GM18858 (cell line): ENCODE measurements at regions not wholly inside any gene's neighbourhood (a gene's known extent, or its start where the extent isn't known, plus 50 kb on each side); places are given as distances from the start of the nearest gene placed in this dataset.

Experiments
- ATAC-seq: cut with Tn5 transposase; IDR thresholded peaks from one replicate; pipeline ENCODE4 v1.9.1; 2021; ENCODE audit not compliant: unreplicated experiment

GRCh38 chr18:40607542-40608148 lies 1347.4 kb upstream of the PIK3C3 start:
- no peak for ATAC-seq

- ATAC-seq: no peak
Measured at GRCh38 chr18:40606996-40607395, 1348.0 kb upstream of the PIK3C3 start.

DNA sequence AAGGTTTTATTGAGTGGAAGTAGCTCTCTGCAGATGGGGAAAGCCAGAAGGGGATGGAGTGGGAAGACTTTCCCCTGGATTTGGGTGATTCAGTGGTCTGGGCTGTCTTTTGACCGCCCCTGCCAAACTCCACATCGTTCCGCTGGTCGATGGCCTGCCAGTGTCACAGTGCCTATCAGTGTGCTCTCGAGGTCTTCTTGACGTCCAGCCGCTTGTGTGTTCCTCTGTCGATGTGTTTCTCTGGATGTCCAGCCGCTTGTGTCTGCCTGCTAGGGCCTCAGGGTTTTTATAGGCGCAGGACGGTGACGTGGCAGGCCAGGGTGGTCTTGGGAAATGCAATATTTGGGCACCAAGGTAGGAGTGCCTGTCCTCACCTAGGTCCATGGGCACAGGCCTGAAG lies 1371.4 kb upstream of the PIK3C3 start:
- ATAC-seq: no peak

DNA sequence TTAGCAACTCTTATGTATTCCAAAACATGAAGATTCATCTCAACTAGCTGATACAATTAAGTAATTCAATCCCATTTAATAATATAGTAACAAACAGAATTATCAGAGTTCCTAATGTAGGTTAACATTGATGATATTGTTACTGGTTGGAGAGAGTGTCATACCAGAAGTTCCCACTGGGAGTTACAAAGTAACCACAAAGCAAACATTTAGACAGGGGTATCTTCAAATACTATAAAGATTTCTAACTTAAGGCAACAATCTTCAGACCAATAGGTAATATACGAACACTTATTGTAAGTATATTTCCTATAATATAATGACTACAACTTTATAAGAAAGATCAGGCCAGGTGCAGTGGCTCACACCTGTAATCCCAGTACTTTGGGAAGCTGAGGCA lies 1372.9 kb upstream of the PIK3C3 start:
- ATAC-seq: no peak

GRCh38 chr18:40577981-40578365 lies 1377.1 kb upstream of the PIK3C3 start:
- no peak for ATAC-seq

- no peak for ATAC-seq
Measured at GRCh38 chr18:40577239-40577980, 1377.6 kb upstream of the PIK3C3 start.

DNA sequence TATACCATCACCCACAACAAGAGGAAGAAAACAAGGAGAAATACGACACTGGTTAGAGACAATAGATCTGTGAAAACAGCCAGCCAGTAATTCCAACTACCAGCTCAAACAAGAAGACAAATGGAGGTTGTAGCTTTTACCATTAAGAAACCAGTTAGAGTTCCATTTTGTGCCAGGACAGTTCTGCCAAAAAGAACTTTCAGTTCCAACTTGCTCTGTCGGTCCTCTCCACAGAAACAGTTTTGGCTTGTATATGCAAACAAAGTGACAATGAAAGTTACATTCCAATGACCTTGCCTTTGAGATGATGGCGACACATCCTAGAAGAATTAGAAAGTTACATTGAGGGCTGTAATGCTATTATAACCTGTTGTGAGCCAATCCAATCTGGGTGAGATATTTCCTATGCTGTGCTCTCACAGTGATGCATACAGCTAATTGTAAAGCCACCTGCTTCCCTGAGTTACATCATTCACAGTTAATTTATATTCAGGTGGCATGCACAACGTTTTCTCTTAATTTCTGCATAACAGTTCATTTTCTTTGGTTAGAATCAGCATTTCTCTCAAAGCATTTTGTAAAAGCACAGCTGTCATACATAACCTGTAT lies 1378.4 kb upstream of the PIK3C3 start:
- no peak for ATAC-seq

- no peak for ATAC-seq
Measured at GRCh38 chr18:40570615-40571014, 1384.4 kb upstream of the PIK3C3 start.

- no peak for ATAC-seq
Measured at GRCh38 chr18:40569605-40570004, 1385.4 kb upstream of the PIK3C3 start.

DNA sequence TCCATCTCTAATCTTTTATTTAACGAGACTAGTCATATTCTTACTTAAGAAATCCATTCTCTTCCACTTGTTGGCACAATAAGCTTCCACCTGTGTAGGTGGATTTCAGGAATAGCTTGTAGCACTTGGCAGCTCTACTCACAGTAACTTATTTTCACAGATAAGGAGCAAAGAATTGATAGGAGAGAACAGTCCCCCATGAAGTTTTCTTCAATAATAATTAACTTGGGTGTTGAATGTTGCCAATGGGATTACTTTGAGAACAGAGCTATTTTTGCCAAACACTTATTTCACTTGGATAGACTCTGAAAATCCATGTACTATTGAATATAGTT lies 1388.6 kb upstream of the PIK3C3 start:
- no peak for ATAC-seq

DNA sequence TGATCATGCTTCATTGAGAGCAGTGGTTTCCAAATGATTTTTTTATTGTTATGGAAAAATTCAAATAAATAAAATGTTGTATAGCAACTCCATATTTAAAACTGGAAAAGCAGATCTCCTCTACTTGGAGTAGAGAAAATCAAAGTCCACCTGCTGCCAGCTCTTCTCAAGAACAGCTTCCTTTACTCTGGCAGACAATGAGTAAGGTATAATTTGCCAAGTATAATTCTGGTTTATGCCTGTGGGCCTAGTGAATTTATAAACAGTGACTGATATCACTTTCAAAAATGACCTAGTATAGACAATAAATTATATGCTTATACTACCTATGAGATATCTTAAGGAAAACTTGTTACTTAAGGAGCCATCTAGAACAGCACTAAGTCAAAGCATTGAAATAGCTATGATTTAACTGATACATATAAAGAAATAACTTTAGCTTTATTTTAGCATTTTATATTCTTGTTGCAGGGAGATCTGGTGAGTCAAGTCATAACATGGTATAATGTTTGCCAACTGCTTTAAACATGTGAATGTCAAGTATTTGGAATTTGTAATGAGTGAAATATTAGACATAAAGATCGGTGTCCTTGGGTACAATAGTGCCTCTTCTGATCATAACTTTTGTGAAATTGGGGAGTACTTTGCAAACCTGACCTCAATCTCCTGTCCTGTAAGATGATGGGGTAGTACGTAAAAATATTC lies 1389.1 kb upstream of the PIK3C3 start:
- no peak for ATAC-seq

DNA sequence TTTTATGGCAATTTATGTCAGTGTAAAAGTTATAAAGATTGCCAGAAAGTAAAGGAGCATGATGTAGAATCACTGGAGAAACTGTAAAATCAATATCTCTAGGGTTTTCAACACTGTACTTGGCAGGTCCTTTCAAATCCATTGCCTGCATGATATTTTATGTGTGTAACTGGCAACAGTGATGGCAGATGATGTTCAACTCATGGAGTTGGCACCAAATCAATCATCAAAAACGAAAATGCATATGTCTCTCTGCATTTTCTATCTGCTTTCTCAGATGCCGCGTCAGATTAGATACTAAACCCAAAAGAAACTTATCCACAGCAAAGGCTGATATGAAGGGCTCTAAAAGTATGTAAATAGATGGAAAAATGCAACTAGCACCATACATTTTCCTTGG lies 1395.5 kb upstream of the PIK3C3 start:
- ATAC-seq: no peak

- ATAC-seq: no peak
Measured at GRCh38 chr18:40558706-40559392, 1396.2 kb upstream of the PIK3C3 start.

- ATAC-seq: no peak
Measured at GRCh38 chr18:40555914-40556313, 1399.1 kb upstream of the PIK3C3 start.

DNA sequence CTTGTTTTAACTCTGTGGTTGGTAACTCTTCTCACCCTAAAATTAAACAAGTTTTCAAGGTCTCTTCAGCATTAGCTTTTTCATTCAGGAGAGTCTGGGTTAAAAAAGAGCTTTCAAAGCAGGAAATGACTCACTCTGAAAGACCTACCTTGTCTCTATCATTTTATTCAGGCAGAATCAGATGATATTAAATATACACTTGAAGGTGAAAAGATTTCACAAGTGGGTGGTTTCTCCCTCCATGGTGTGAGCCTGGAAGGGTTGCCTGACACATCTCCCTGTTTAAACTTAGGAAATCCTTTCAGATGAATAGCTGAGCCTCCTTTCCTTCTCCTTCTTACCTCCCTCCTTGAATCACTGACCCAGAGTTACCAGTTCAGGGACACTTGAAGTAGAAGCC lies 1402.0 kb upstream of the PIK3C3 start:
- ATAC-seq: no peak

GRCh38 chr18:40546875-40547274 lies 1408.2 kb upstream of the PIK3C3 start:
- no peak for ATAC-seq

GRCh38 chr18:40534723-40535122 lies 1420.3 kb upstream of the PIK3C3 start:
- no peak for ATAC-seq

DNA sequence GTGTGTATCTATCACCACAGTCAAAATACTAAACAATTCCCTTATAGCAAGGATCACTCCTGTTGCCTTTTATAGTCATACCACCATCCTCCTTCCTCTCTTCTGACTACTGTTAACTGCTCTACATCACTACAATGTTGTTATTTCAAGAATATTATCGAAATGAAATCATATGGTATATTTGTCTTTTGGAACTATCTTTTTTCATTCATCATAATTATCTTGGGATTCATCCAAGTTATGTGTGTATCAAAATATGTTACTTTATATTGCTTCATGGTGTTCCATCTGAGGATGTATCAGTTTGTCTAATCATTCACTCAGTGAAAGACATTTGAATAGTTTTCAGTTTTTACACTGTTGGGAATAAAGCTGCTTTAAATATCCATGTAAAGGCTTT lies 1423.0 kb upstream of the PIK3C3 start:
- ATAC-seq: no peak

DNA sequence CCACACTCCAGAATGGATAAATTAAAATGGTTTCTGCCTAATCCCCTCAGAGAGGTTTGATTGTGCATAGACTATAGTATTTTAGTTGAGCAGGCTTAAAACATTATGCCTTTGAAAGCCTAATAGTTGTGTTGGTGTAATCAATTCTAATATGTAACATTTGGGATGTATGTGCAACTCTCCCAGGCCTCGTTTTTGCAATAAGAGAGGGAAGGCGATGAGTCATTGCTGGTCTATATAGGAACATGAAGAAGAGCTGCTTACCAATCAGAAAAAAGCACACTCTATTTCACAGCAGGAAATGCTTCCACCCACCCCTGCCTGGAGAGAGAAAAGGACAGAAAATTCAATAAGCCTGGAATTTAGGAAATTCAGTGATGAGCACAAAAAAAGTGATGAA lies 1424.0 kb upstream of the PIK3C3 start:
- ATAC-seq: no peak

GRCh38 chr18:40529478-40529877 lies 1425.6 kb upstream of the PIK3C3 start:
- no peak for ATAC-seq

GRCh38 chr18:40524881-40525280 lies 1430.2 kb upstream of the PIK3C3 start:
- ATAC-seq: no peak
